ENCODE measurements at regions not wholly inside any gene's neighbourhood (a gene's known extent, or its start where the extent isn't known, plus 50 kb on each side); places are given as distances from the start of the nearest gene placed in this dataset.
"Not testable (repeated sequence)": the region's sequence is repeated elsewhere in the genome, so short reads cannot be mapped to it uniquely, and the experiment has no call there.

DNA sequence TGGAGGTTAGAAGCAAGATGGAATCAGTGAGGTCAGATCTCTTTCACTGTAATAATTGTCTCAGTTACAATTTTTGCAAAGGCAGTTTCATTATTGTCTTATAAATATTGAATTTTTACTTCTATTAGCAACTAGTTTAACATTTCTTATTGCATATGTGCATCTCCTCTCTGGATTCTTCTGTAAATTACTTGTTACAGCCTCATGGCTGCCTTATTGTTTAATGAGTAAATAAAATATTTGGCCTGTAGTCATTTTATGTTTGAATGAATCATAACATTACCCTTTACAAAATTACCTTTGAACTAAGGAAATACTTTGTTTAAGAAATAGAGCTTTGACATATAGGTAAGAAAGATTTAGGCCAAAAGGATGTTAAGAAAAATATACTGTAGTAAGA, 212.4 kb downstream of the SLITRK6 start:
- H3K4me3 Mint-ChIP-seq, result no peak overlapping the region
- H3K9me3 Mint-ChIP-seq, result peaks cover 2% of the 10 kb centered on the region in 2 donors
- no peaks in the 10 kb centered on the region for H3K36me3 Mint-ChIP-seq (ENCODE audit: insufficient read depth in 2 of 2)
- H3K4me1 Mint-ChIP-seq (ENCODE audit: low read depth), result no peaks in the 10 kb centered on the region
- DNase-seq, result no peak
- H3K27me3 Mint-ChIP-seq (ENCODE audit: low read depth), result no peaks in the 10 kb centered on the region
- ATAC-seq (replicated peaks in 1 of 2), result no peak
- no peak overlapping the region for H3K27ac Mint-ChIP-seq

DNA sequence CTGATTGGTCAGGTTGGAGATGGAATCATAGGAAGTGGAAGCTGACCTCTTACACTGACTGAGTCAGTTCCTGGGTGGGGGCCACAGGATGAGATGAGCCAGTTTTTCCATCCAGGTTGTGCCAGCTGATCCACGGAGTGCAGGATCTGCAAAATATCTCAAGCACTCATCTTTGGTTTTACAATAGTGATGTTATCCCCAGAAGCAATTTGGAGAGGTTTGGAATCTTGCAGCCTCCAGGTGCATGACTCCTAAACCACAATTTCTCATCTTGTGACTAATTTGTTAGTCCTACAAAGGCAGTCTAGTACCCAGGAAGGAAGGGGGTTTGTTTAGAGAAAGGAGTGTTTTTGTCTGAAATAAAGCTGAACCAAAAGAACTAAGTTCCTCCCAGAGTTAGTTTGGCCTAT, 212.8 kb downstream of the SLITRK6 start:
- Mint-ChIP-seq H3K27me3 (ENCODE audit: low read depth) (no peaks in the 10 kb centered on the region), H3K27ac (no peak overlapping the region), H3K36me3 (ENCODE audit: insufficient read depth in 2 of 2) (no peaks in the 10 kb centered on the region), H3K4me3 (no peak overlapping the region), H3K4me1 (ENCODE audit: low read depth) (no peaks in the 10 kb centered on the region), H3K9me3 (peaks cover 2% of the 10 kb centered on the region in 2 donors)
- ATAC-seq (replicated peaks in 1 of 2), result no peak
- DNase-seq, result no peak

DNA sequence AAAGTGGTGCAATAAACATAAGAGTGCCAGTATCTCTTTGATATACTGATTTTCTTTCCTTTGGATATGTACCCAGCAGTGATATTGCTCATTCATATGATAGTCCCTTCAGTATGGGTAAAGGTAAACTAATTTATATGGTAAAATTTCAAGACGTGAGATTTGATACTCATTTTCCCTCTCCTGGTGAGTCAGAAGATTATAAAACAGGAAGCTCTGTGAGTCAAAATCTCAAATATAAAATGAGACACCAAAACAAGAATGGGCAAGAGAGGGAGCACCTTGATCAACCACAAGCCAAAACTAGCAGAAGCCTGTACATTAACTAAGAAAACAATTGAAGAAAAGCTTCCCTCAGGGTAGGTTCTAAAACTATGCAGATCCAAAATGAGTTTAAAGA, 216.3 kb downstream of the SLITRK6 start:
- Mint-ChIP-seq H3K27ac (no peak overlapping the region), H3K4me1 (ENCODE audit: low read depth) (no peaks in the 10 kb centered on the region), H3K27me3 (ENCODE audit: low read depth) (no peaks in the 10 kb centered on the region), H3K9me3 (peaks cover 2% of the 10 kb centered on the region in 2 donors), H3K36me3 (ENCODE audit: insufficient read depth in 2 of 2) (no peaks in the 10 kb centered on the region), H3K4me3 (no peak overlapping the region)
- ATAC-seq (replicated peaks in 1 of 2) (no peak), DNase-seq (no peak)

DNA sequence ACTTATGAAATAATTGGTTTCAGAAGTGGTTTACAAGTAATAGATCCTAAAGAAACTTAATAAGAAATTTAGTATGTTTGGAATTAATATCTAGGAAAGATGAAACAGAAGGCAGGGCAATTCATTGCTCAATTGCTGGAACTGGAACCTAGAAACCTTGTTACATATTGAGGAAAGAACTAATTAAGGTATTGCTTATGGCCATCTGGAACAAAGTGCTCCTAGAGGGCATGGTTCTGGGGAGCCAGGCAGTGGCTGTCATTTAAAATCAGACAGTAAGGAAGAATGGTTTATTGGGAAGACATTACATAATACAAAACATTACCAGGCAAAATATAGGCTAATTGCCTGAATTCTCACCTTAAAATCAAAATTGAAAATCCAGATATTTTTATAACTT, 224.1 kb downstream of the SLITRK6 start:
- no peak for DNase-seq
- Mint-ChIP-seq H3K4me1 (ENCODE audit: low read depth) (no peaks in the 10 kb centered on the region), H3K27me3 (ENCODE audit: low read depth) (no peaks in the 10 kb centered on the region), H3K27ac (no peak overlapping the region), H3K36me3 (ENCODE audit: insufficient read depth in 2 of 2) (no peaks in the 10 kb centered on the region), H3K9me3 (peaks cover 0 to 1% of the 10 kb centered on the region in 2 donors), H3K4me3 (no peak overlapping the region)
- no peak for ATAC-seq (replicated peaks in 1 of 2)

DNA sequence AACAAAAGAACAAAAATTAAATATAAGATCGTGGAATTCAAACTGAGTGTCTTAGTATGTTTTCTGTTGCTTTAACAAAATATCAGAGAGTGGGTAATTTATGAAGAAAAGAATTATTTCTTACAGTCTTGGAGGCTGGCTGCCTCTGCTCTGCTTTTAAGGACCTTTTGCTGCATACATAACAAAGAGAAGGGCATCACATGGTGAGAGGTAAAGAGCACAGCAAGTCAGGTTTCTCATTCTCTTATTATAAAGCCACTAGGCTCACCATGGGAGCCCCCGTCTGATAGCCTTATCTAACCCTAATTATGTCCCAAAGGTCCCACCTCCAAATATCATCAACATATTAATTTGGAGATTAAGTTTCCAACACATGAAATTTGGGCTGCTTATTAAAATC, 231.3 kb downstream of the SLITRK6 start:
- Mint-ChIP-seq H3K9me3 (peaks cover 0 to 2% of the 10 kb centered on the region in 2 donors), H3K4me1 (ENCODE audit: low read depth) (no peaks in the 10 kb centered on the region)

DNA sequence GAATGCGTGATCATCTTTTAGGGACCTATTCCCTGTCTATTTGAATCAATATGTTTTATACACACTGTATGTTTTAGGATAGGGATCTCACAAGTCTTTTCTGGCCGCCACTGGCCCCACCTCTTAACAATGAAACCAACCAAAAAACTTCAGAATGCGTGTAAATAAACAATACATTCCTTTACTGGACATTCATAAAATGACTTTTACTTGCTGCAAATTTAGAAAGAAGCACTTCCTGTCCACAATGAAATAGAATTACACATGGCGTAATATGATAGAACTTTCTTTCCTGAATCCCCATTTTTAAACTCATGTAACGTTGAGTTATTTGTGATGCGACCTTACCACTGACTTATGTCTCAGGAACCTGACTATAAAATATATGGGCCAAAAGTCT, 233.6 kb downstream of the SLITRK6 start:
- DNase-seq, result no peak
- no peak for ATAC-seq (replicated peaks in 1 of 2)
- H3K36me3 Mint-ChIP-seq (ENCODE audit: insufficient read depth in 2 of 2), result no peaks in the 10 kb centered on the region
- H3K4me1 Mint-ChIP-seq (ENCODE audit: low read depth), result no peaks in the 10 kb centered on the region
- no peak overlapping the region for H3K4me3 Mint-ChIP-seq
- H3K27me3 Mint-ChIP-seq (ENCODE audit: low read depth), result no peaks in the 10 kb centered on the region
- H3K27ac Mint-ChIP-seq, result no peak overlapping the region
- H3K9me3 Mint-ChIP-seq, result peaks cover 0 to 2% of the 10 kb centered on the region in 2 donors

More for the DNA sequence above, 231.3 kb downstream of the SLITRK6 start:
- Mint-ChIP-seq H3K27ac (no peak overlapping the region), H3K27me3 (ENCODE audit: low read depth) (no peaks in the 10 kb centered on the region), H3K36me3 (ENCODE audit: insufficient read depth in 2 of 2) (no peaks in the 10 kb centered on the region), H3K4me3 (no peak overlapping the region)
- ATAC-seq (replicated peaks in 1 of 2) (no peak), DNase-seq (no peak)

DNA sequence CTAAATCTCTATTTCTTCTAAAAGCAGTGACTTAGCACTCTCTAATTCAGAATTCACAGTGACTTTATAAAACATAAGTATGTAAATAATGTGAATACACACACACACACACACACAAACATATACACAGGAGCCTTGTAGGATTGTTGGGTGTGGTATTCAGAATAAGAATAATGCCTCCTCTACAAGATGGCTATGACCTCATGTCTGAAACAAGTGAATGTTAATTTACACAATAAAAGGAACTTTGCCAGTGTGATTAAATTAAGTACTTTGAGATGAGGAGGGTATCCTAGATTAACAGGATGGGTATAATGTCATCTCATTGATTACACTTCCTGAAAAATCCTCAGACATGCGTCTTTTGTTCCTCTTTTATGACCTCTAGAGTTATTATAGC, 234.6 kb downstream of the SLITRK6 start:
- DNase-seq (no peak), ATAC-seq (replicated peaks in 1 of 2) (no peak)
- no peaks in the 10 kb centered on the region for H3K4me1 Mint-ChIP-seq (ENCODE audit: low read depth)
- no peak overlapping the region for H3K27ac Mint-ChIP-seq
- H3K9me3 Mint-ChIP-seq, result peaks cover 0 to 2% of the 10 kb centered on the region in 2 donors
- no peaks in the 10 kb centered on the region for H3K27me3 Mint-ChIP-seq (ENCODE audit: low read depth)
- no peak overlapping the region for H3K4me3 Mint-ChIP-seq
- H3K36me3 Mint-ChIP-seq (ENCODE audit: insufficient read depth in 2 of 2), result no peaks in the 10 kb centered on the region

DNA sequence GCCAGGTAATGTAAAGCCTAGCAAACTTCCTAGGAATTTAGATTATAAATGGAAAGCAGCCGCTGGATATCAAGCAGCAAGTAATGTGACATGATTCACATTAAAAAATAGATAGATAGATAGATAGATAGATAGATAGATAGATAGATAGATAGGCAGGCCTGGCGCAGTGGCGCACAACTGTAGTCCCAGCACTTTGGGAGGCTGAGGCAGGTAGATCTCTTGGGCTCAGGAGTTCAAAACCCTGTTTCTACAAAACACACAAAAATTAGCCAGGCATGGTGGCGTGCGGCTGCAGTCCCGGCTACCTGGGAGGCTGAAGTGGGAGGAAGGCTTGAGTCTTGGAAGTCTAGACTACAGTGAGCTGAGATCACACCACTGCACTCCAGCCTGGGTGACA, 236.9 kb downstream of the SLITRK6 start:
- Mint-ChIP-seq H3K4me3 (no peak overlapping the region), H3K27me3 (ENCODE audit: low read depth) (no peaks in the 10 kb centered on the region), H3K36me3 (ENCODE audit: insufficient read depth in 2 of 2) (no peaks in the 10 kb centered on the region), H3K9me3 (no peaks in the 10 kb centered on the region), H3K27ac (no peak overlapping the region), H3K4me1 (ENCODE audit: low read depth) (no peaks in the 10 kb centered on the region)
- DNase-seq, result no peak
- no peak for ATAC-seq (replicated peaks in 1 of 2)

DNA sequence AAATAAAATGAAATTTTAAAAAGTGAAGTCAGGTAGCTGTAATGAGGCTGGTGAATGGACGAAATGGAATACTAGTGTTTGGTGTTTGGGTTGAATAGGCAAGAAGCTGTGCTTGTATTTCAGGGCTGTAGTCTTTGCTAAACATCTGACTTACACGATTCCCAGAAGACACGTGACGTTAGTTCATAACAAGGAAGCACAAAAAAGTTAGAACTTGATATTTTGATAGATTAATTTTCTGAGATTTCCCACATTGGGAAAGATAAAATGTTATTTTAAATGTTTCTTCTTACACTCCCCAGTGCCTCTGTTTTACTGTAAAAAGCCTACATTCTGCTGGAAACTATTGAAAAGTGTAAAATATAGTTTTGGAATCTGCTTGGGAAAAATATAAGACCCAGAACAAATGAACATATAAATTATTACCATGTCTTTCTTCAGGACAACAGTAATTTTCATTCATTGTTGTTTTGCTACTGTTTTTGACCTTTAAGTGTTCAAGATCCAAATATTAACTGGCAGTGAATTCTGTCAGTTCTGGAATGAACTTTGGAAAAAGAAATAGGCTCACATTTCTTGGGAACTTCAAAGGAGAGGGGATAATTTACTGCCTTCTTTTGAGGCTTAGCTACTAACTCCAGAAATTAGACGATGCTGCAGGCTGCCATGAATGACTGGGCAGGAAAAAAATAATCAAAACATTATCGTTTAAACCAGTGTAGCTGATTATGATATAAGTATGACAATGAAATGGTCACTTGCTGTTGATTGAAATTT, 241.3 kb downstream of the SLITRK6 start:
- ATAC-seq (replicated peaks in 1 of 2), result no peak

DNA sequence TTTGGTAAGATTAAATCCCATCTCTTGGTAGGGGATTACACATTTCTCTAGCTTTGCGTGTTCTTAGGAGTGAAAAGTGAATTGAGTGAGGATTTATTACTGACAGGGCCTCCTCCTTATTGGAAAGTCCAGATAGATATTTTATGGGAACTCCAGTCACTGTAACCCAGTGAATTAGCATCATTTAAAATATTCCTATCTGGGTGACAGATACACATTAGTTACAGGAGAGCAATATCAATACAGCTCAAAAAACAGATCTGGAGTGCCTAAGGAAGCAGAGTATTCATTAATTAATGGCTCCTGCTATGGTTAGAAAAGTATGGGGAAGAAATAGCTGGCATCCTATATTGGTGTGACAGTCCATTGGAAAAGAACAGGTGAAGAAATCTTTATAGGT, 248.2 kb downstream of the SLITRK6 start:
- DNase-seq (no peak), ATAC-seq (replicated peaks in 1 of 2) (no peak)

More for the DNA sequence above, 241.3 kb downstream of the SLITRK6 start:
- no peaks in the 10 kb centered on the region for H3K4me1 Mint-ChIP-seq (ENCODE audit: low read depth)
- H3K27ac Mint-ChIP-seq, result no peak overlapping the region
- H3K9me3 Mint-ChIP-seq, result no peaks in the 10 kb centered on the region
- no peak for DNase-seq
- H3K36me3 Mint-ChIP-seq (ENCODE audit: insufficient read depth in 2 of 2), result no peaks in the 10 kb centered on the region
- no peak overlapping the region for H3K4me3 Mint-ChIP-seq
- no peaks in the 10 kb centered on the region for H3K27me3 Mint-ChIP-seq (ENCODE audit: low read depth)

DNA sequence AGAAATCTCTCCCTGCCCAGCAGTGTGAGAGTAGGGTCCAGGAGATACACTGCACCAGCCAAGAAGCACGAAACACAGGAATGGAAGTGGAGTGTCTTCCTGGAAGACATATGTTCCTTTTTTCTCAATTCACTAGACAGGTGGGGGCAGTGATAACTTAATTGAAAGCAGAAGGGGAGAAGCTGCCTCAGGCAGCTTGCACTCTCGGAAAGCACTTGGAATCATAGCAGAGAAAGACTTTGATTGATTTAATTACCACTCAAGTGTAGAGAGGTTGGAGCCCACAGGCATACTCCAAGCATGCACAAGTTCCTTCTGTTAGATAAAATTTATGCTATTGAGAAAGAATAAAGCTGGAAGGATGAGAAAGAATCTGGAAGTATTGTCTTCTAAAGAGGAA, 249.4 kb downstream of the SLITRK6 start:
- no peak overlapping the region for H3K27ac Mint-ChIP-seq
- no peaks in the 10 kb centered on the region for H3K27me3 Mint-ChIP-seq (ENCODE audit: low read depth)
- H3K9me3 Mint-ChIP-seq, result peaks cover 7% of the 10 kb centered on the region in 2 donors
- H3K4me3 Mint-ChIP-seq, result no peak overlapping the region
- ATAC-seq (replicated peaks in 1 of 2) (no peak), DNase-seq (no peak)
- no peaks in the 10 kb centered on the region for H3K4me1 Mint-ChIP-seq (ENCODE audit: low read depth)
- no peaks in the 10 kb centered on the region for H3K36me3 Mint-ChIP-seq (ENCODE audit: insufficient read depth in 2 of 2)

More for the DNA sequence above, 248.2 kb downstream of the SLITRK6 start:
- Mint-ChIP-seq H3K27ac (no peak overlapping the region), H3K4me3 (no peak overlapping the region), H3K9me3 (peaks cover 7% of the 10 kb centered on the region in 2 donors), H3K36me3 (ENCODE audit: insufficient read depth in 2 of 2) (no peaks in the 10 kb centered on the region), H3K4me1 (ENCODE audit: low read depth) (no peaks in the 10 kb centered on the region), H3K27me3 (ENCODE audit: low read depth) (no peaks in the 10 kb centered on the region)

DNA sequence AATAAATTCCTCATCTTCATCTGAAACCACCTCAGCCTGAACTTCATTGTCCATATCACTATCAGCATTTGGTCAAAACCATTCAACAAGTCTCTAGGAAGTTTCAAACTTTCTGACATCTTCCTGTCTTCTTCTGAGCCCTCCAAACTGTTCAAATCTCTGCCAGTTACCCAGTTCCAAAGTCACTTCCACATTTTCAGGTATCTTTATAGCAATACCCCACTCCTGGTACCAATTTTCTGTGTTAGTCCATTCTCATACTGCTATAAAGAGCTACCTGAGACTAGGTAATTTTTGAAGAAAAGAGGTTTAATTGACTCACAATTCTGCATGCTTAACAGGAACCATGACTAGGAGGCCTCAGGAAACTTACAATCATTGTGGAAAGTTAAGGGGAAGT, 250.4 kb downstream of the SLITRK6 start:
- not testable (repeated sequence) for H3K4me1 Mint-ChIP-seq (ENCODE audit: low read depth); H3K36me3 Mint-ChIP-seq (ENCODE audit: insufficient read depth in 2 of 2); ATAC-seq (replicated peaks in 1 of 2); DNase-seq; H3K9me3 Mint-ChIP-seq; H3K4me3 Mint-ChIP-seq; H3K27me3 Mint-ChIP-seq (ENCODE audit: low read depth); H3K27ac Mint-ChIP-seq

DNA sequence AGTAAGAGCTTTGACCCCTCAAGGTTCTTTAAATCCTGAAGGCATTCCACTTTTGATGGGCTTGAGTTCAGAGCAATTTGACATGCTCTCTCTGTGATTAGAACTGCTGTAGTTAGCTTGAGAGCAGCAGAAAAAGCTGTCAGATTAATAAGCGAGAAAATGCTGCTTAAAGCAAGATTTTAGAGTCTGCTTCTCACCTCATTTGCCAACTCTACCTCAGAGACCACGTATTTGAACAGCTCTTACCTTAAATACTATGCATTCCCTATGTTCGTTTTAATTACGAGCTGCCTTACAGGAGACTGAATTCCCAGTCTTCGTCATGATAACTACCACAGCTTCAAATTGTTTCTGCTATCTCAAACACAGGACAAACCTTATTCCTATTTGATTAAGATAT, 253.4 kb downstream of the SLITRK6 start:
- Mint-ChIP-seq H3K27me3 (ENCODE audit: low read depth) (no peaks in the 10 kb centered on the region), H3K9me3 (peaks cover 7% of the 10 kb centered on the region in 2 donors), H3K27ac (no peak overlapping the region), H3K36me3 (ENCODE audit: insufficient read depth in 2 of 2) (no peaks in the 10 kb centered on the region), H3K4me3 (no peak overlapping the region), H3K4me1 (ENCODE audit: low read depth) (no peaks in the 10 kb centered on the region)
- ATAC-seq (replicated peaks in 1 of 2) (no peak), DNase-seq (no peak)

DNA sequence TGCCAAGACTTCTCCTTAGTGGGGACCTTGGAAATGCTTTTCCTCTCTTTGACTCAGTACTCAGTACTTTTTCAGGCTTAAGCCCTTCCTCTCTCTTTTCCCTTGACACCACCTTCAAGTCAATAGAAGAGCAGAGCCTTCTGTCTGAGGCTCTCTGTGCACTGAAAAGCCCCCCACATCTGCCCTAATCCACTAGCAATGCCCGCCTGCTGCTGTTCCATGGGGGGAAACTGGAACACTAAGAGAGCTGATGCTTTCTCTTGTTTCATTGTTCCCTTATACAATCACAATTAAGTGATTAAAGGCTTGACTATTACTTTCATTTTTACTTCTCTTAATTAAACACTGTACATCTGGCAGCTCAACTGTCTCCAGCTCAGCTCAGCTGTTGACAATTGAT, 254.5 kb downstream of the SLITRK6 start:
- ATAC-seq (replicated peaks in 1 of 2) (no peak), DNase-seq (no peak)
- no peak overlapping the region for H3K4me3 Mint-ChIP-seq
- H3K4me1 Mint-ChIP-seq (ENCODE audit: low read depth), result no peaks in the 10 kb centered on the region
- peaks cover 5 to 7% of the 10 kb centered on the region in 2 donors for H3K9me3 Mint-ChIP-seq
- no peaks in the 10 kb centered on the region for H3K36me3 Mint-ChIP-seq (ENCODE audit: insufficient read depth in 2 of 2)
- H3K27me3 Mint-ChIP-seq (ENCODE audit: low read depth), result no peaks in the 10 kb centered on the region
- no peak overlapping the region for H3K27ac Mint-ChIP-seq
